CD14-positive monocyte (primary cell): ENCODE measurements at regions not wholly inside any gene's neighbourhood (a gene's known extent, or its start where the extent isn't known, plus 50 kb on each side); places are given as distances from the start of the nearest gene placed in this dataset.

Source experiments
- DNase-seq, 3 donors: peaks; one replicate each; pipeline ENCODE4 v3.0.0-alpha.2; 2011 to 2022
- H2AFZ ChIP-seq: 2 replicates; pipeline ENCODE4 v1.6.0; 2012; ENCODE audit warnings: mild to moderate bottlenecking, low read depth, low read length, inconsistent platforms; ENCODE audit not compliant: insufficient read depth, poor library complexity, severe bottlenecking
- H3K27ac ChIP-seq, 2 donors: 1 replicate in 1 of 2; 2 replicates in 1 of 2; pipeline ENCODE4 v1.5.1; 2012 to 2013; ENCODE audit warnings: low read length in 2 of 2, control low read depth in 1 of 2, inconsistent platforms in 1 of 2, low read depth in 1 of 2, mild to moderate bottlenecking in 1 of 2
- H3K27me3 ChIP-seq, 2 donors: one replicate each; pipeline versions ENCODE4 v1.6.0 to v1.6.1; 2011 to 2013; ENCODE audit warnings: low read length in 2 of 2; ENCODE audit not compliant: control insufficient read depth in 2 of 2, insufficient read depth in 2 of 2
- H3K36me3 ChIP-seq, 2 donors: replicated peaks in 1 of 2; 1 replicate in 1 of 2; 2 replicates in 1 of 2; pipeline versions ENCODE4 v1.5.1 to v1.6.1; 2012 to 2013; ENCODE audit warnings: low read length in 2 of 2, control low read depth in 1 of 2, inconsistent platforms in 1 of 2, mild to moderate bottlenecking in 1 of 2; ENCODE audit not compliant: insufficient read depth in 2 of 2, control insufficient read depth in 1 of 2
- H3K4me1 ChIP-seq, 2 donors: 1 replicate in 1 of 2; 2 replicates in 1 of 2; pipeline versions ENCODE4 v1.5.1 to v1.6.1; 2012 to 2013; ENCODE audit warnings: low read length in 2 of 2, control low read depth in 1 of 2, inconsistent platforms in 1 of 2, mild to moderate bottlenecking in 1 of 2, moderate library complexity in 1 of 2; ENCODE audit not compliant: insufficient read depth in 2 of 2, control insufficient read depth in 1 of 2
- H3K4me2 ChIP-seq: replicated peaks from 2 replicates; pipeline ENCODE3; 2012; ENCODE audit warnings: low read length, moderate library complexity, mild to moderate bottlenecking; ENCODE audit not compliant: poor library complexity, severe bottlenecking; ENCODE audit errors: extremely low read depth
- H3K4me3 ChIP-seq, 3 experiments: fragments of 200-600 bp in 1 of 3; sonication (generic) in 1 of 3; replicated peaks in 1 of 3; 1 replicate in 2 of 3; 2 replicates in 1 of 3; pipeline ENCODE4 v1.5.1; 2011 to 2013; ENCODE audit warnings: low read length in 3 of 3, mild to moderate bottlenecking in 3 of 3, control low read depth in 2 of 3, low read depth in 2 of 3, inconsistent platforms in 1 of 3, moderate library complexity in 1 of 3
- H3K79me2 ChIP-seq: 2 replicates; pipeline ENCODE4 v1.6.0; 2012; ENCODE audit warnings: mild to moderate bottlenecking, control low read depth, inconsistent platforms, low read length, moderate library complexity; ENCODE audit not compliant: insufficient read depth
- H3K9ac ChIP-seq: 2 replicates; pipeline ENCODE4 v1.6.0; 2017; ENCODE audit warnings: low read length, mild to moderate bottlenecking; ENCODE audit not compliant: insufficient read depth, poor library complexity, severe bottlenecking
- H3K9me3 ChIP-seq, 2 donors: replicated peaks in 1 of 2; 1 replicate in 1 of 2; 2 replicates in 1 of 2; pipeline versions ENCODE4 v1.5.1 to v1.6.1; 2012 to 2013; ENCODE audit warnings: low read length in 2 of 2, control low read depth in 1 of 2; ENCODE audit not compliant: control insufficient read depth in 1 of 2, insufficient read depth in 1 of 2
- H4K20me1 ChIP-seq: 2 replicates; pipeline ENCODE4 v1.6.0; 2012; ENCODE audit warnings: mild to moderate bottlenecking, low read length, control low read depth, moderate library complexity; ENCODE audit not compliant: insufficient read depth
- H3K27ac Mint-ChIP-seq, 7 donors: one replicate each; pipeline ENCODE4 v1.8.0; 2020; ENCODE audit warnings: mild to moderate bottlenecking in 7 of 7, mixed read lengths in 7 of 7, moderate library complexity in 6 of 7, inconsistent platforms in 2 of 7
- H3K27me3 Mint-ChIP-seq, 3 donors: one replicate each; pipeline ENCODE4 v1.8.0; 2021 to 2022; ENCODE audit warnings: low read depth in 3 of 3, mild to moderate bottlenecking in 3 of 3, mixed read lengths in 3 of 3, moderate library complexity in 3 of 3, inconsistent platforms in 1 of 3
- H3K36me3 Mint-ChIP-seq, 2 donors: one replicate each; pipeline ENCODE4 v1.8.0; 2020; ENCODE audit warnings: mixed read lengths in 2 of 2, inconsistent platforms in 1 of 2, mild to moderate bottlenecking in 1 of 2
- H3K4me1 Mint-ChIP-seq: one replicate; pipeline ENCODE4 v1.8.0; 2020; ENCODE audit warnings: mild to moderate bottlenecking, mixed read lengths
- H3K4me3 Mint-ChIP-seq, 2 donors: one replicate each; pipeline ENCODE4 v1.8.0; 2020; ENCODE audit warnings: mild to moderate bottlenecking in 2 of 2, mixed read lengths in 2 of 2, moderate library complexity in 1 of 2
- H3K9me3 Mint-ChIP-seq, 7 donors: one replicate each; pipeline ENCODE4 v1.8.0; 2020 to 2022; ENCODE audit warnings: mixed read lengths in 7 of 7, mild to moderate bottlenecking in 6 of 7, moderate library complexity in 6 of 7, inconsistent platforms in 2 of 7
- WGBS: methylation state at CpG from one replicate; pipeline ENCODE4 v1.1.5; 2013; ENCODE audit warnings: missing lambda C conversion rate; ENCODE audit not compliant: insufficient coverage; 5-methylcytosine and 5-hydroxymethylcytosine counted together
- intact Hi-C, 2 donors: fragments of 100-400 bp; cut with micrococcal nuclease; formaldehyde crosslinking; loops; one replicate each; pipeline versions ENCODE4 v1.15.0 to v1.15.1; 2023
- TF ChIP-seq, protein P1 (sequence below): fragments of 200-600 bp; IDR thresholded peaks from one replicate; pipeline ENCODE4 v1.8.0; 2022; ENCODE audit warnings: antibody characterized with exemption, mild to moderate bottlenecking

DNA sequence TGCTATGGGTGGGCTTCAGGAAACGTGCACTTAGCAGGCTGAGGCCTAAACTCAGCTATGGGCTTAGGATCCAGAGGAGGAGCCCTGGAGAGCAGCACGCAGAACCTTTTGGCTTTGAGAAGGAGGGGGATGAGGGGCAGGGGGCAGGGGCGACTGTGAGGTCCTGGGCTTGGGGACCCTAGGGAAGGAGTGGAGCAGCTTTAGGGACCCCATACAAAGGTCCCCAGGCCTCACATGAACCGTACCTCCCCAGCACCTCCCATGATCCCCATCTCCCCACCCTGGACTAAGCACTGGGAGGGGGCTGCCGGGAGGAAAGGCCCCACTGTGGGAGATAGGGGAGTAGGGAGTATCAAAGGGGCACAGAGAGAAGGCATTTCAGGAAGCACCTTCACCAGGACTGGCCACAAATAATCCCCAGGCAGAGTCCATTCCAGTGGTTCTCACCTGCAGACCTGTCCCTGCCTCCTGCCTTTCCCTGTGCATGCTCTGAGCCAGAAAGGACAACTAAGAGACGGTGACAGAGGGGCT is 62.0 kb upstream of the KLF13 start:
- Histone ChIP-seq H3K4me1 (peaks cover 99 to 100% of the 10 kb centered on the region in 2 donors), H3K36me3 (no peaks in the 10 kb centered on the region), H3K9ac (peak overlapping the region; percentile 75), H4K20me1 (no peaks in the 10 kb centered on the region), H3K79me2 (peaks cover 23% of the 10 kb centered on the region), H3K27me3 (no peaks in the 10 kb centered on the region), H3K9me3 (no peaks in the 10 kb centered on the region), H3K4me3 (peak overlapping the region in 1 of 3 experiments; percentile 45), H3K4me2 (peak overlapping the region; percentile 46), H3K27ac (peak overlapping the region; percentile 96 to 99), H2AFZ (peak overlapping the region; percentile 63)
- peaks cover 0 to 2% of the 10 kb centered on the region in 2 donors for H3K36me3 Mint-ChIP-seq
- peaks cover 0 to 6% (median 1%) of the 10 kb centered on the region in 7 donors for H3K9me3 Mint-ChIP-seq
- TF ChIP-seq, protein P1, sequence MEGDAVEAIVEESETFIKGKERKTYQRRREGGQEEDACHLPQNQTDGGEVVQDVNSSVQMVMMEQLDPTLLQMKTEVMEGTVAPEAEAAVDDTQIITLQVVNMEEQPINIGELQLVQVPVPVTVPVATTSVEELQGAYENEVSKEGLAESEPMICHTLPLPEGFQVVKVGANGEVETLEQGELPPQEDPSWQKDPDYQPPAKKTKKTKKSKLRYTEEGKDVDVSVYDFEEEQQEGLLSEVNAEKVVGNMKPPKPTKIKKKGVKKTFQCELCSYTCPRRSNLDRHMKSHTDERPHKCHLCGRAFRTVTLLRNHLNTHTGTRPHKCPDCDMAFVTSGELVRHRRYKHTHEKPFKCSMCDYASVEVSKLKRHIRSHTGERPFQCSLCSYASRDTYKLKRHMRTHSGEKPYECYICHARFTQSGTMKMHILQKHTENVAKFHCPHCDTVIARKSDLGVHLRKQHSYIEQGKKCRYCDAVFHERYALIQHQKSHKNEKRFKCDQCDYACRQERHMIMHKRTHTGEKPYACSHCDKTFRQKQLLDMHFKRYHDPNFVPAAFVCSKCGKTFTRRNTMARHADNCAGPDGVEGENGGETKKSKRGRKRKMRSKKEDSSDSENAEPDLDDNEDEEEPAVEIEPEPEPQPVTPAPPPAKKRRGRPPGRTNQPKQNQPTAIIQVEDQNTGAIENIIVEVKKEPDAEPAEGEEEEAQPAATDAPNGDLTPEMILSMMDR = no peak
- H3K27me3 Mint-ChIP-seq = no peaks in the 10 kb centered on the region
- intact Hi-C loops = loop anchor here (1.0 to 5.0 kb wide), 5 partner anchors 48 to 179 kb away; partner anchors contain the start of gene KLF13 (in 1 of the 2)
- H3K4me1 Mint-ChIP-seq = peaks cover 98% of the 10 kb centered on the region
- DNase-seq = no peak
- peak overlapping the region; percentile 99 to 100 (median 100) for H3K27ac Mint-ChIP-seq
- WGBS = no CpG with 5 or more reads among the region's 6 CpGs
- peak overlapping the region in 1 of 2 donors; percentile 67 for H3K4me3 Mint-ChIP-seq

DNA sequence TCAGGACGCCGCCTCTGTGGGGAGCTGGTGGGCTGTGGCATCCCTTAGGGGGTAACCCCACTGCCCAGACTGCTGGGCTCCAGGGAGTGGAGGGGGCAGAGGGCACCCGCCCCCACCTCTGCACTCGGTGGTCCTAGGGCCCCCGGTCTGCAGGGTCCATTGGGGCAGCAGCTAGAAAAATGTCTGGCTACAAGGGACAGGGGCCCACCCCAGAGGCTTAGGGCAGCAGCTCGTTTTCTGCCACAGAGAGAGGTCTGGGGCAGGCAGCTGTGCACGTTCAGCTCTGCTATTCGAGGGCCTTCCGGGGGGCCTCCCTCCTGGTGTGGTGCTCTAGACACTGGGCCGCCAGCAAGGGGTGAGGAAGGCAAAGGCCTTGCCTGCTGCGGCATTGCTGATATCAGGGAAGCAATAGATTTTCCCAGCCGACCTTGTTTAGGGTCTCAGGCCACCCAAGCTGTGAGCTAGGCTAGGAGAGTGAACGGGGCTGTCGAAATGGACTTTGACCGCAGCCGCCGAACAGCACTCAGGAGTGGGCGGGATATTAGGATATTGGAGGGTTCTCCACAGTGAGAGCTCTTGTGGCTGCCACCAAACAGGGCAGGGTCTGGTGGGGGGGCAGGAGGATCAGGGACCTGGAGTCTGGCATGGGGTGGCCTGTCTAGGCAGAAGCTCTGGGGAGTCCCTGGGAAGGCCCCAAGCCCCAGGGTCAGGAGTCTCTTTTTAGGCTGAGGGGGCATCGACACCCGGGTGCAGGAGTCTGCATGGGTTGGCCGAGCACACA is 61.4 kb upstream of the KLF13 start:
- Mint-ChIP-seq H3K27ac (peak overlapping the region; percentile 99 to 100 (median 100)), H3K36me3 (peaks cover 0 to 2% of the 10 kb centered on the region in 2 donors), H3K27me3 (no peaks in the 10 kb centered on the region), H3K9me3 (peaks cover 0 to 6% (median 1%) of the 10 kb centered on the region in 7 donors), H3K4me1 (peaks cover 99% of the 10 kb centered on the region), H3K4me3 (peak overlapping the region; percentile 37 to 64)
- intact Hi-C loops = loop anchor here in 1 of 2 donors (5.0 kb wide), 1 partner anchor 177 kb away; no protein-coding TSS in a partner anchor
- H3K36me3 ChIP-seq = no peaks in the 10 kb centered on the region
- no peaks in the 10 kb centered on the region for H3K27me3 ChIP-seq
- peak in 1 of 3 donors; percentile 56 for DNase-seq
- H3K9ac ChIP-seq = peak overlapping the region; percentile 75
- peak overlapping the region in 1 of 3 experiments; percentile 45 for H3K4me3 ChIP-seq
- peak overlapping the region; percentile 46 for H3K4me2 ChIP-seq
- no peaks in the 10 kb centered on the region for H3K9me3 ChIP-seq
- peak overlapping the region; percentile 96 to 99 for H3K27ac ChIP-seq
- H2AFZ ChIP-seq = no peak overlapping the region
- TF ChIP-seq, protein P1 = no peak
- H3K4me1 ChIP-seq = peaks cover 99 to 100% of the 10 kb centered on the region in 2 donors
- H3K79me2 ChIP-seq = peaks cover 23% of the 10 kb centered on the region
- WGBS = 53% methylated on average over 18 of the region's 21 CpGs
- H4K20me1 ChIP-seq = no peaks in the 10 kb centered on the region
